ENCODE measurements at regions not wholly inside any gene's neighbourhood (a gene's known extent, or its start where the extent isn't known, plus 50 kb on each side); places are given as distances from the start of the nearest gene placed in this dataset.

- Histone ChIP-seq H3K27ac (ENCODE audit: low read depth, low read length) (no peak overlapping the region), H3K27me3 (ENCODE audit: insufficient read depth, low read length) (no peaks in the 10 kb centered on the region)
These were observed 124.4 kb downstream of the FBXO15 start for GRCh38 chr18:74023220-74023619.

DNA sequence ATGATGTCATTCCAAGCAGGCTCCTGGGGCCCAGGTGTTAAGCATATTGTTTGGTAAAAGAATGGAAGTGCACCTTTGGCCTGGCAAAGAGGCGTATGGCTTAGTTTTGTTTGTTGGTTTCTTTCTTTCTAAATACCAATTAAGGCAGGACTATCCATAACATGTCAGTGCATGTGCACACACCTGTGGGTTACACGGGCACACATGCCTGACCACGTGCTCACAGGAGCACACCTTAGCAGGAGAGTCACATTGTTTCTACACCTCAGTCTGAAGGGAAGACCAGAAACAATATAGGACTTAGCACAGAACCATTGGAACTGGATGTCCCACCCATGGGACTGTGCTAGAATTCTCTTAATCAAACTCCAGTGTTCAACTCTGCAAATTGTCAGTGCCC is 127.8 kb downstream of the FBXO15 start:
- DNase-seq (ENCODE audit: insufficient read length, low spot score, missing footprints) = no peak
- Histone ChIP-seq H3K36me3 (ENCODE audit: insufficient read depth, low read length) (no peaks in the 10 kb centered on the region), H3K79me2 (ENCODE audit: insufficient read depth, low read length) (no peaks in the 10 kb centered on the region), H3K4me1 (ENCODE audit: insufficient read depth, low read length) (no peaks in the 10 kb centered on the region), H3K27me3 (ENCODE audit: insufficient read depth, low read length) (no peaks in the 10 kb centered on the region), H3K4me3 (ENCODE audit: insufficient read depth, low read length) (no peak overlapping the region), H3K4me2 (ENCODE audit: insufficient read depth, low read length) (no peak overlapping the region), H4K20me1 (ENCODE audit: insufficient read depth, low read length) (no peaks in the 10 kb centered on the region), H3K9me3 (ENCODE audit: low read depth, low read length) (no peaks in the 10 kb centered on the region), H3K27ac (ENCODE audit: low read depth, low read length) (no peak overlapping the region), H2AFZ (ENCODE audit: low read length) (no peak overlapping the region)
- TF ChIP-seq, protein P1, sequence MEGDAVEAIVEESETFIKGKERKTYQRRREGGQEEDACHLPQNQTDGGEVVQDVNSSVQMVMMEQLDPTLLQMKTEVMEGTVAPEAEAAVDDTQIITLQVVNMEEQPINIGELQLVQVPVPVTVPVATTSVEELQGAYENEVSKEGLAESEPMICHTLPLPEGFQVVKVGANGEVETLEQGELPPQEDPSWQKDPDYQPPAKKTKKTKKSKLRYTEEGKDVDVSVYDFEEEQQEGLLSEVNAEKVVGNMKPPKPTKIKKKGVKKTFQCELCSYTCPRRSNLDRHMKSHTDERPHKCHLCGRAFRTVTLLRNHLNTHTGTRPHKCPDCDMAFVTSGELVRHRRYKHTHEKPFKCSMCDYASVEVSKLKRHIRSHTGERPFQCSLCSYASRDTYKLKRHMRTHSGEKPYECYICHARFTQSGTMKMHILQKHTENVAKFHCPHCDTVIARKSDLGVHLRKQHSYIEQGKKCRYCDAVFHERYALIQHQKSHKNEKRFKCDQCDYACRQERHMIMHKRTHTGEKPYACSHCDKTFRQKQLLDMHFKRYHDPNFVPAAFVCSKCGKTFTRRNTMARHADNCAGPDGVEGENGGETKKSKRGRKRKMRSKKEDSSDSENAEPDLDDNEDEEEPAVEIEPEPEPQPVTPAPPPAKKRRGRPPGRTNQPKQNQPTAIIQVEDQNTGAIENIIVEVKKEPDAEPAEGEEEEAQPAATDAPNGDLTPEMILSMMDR (IDR thresholded peaks at IDR 0.05; ENCODE audit: extremely low read depth, low read depth, low read length) = no peak

More at GRCh38 chr18:74023220-74023619, 124.4 kb downstream of the FBXO15 start:
- H3K9me3 ChIP-seq (ENCODE audit: low read depth, low read length) = no peaks in the 10 kb centered on the region
- no peak overlapping the region for H3K4me3 ChIP-seq (ENCODE audit: insufficient read depth, low read length)
- DNase-seq (ENCODE audit: insufficient read length, low spot score, missing footprints) = no peak
- H3K4me2 ChIP-seq (ENCODE audit: insufficient read depth, low read length) = no peak overlapping the region
- H3K79me2 ChIP-seq (ENCODE audit: insufficient read depth, low read length) = no peaks in the 10 kb centered on the region
- H2AFZ ChIP-seq (ENCODE audit: low read length) = no peak overlapping the region
- no peaks in the 10 kb centered on the region for H3K36me3 ChIP-seq (ENCODE audit: insufficient read depth, low read length)
- H3K4me1 ChIP-seq (ENCODE audit: insufficient read depth, low read length) = no peaks in the 10 kb centered on the region
- TF ChIP-seq, protein P1 (IDR thresholded peaks at IDR 0.05; ENCODE audit: extremely low read depth, low read depth, low read length) = no peak
- H4K20me1 ChIP-seq (ENCODE audit: insufficient read depth, low read length) = no peaks in the 10 kb centered on the region

DNA sequence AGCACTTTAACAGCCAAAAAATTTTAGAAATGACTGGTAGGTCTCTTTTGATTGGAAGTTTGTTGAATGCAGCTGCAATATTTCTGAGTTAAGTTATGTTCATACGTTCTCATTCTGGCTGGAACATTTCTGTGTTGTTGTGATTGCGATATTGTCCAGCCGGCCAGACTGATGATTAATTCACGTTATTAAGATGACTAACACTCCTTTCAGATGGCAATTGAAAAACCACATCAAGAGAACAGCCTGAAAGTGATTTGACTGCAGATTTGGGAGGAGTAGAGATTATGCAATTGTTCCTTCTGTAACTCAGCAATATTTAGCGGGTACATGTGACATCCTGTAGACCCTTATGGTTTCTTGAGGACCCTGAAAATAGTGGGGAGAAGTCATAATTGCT is 133.7 kb downstream of the FBXO15 start:
- TF ChIP-seq, protein P1 (IDR thresholded peaks at IDR 0.05; ENCODE audit: extremely low read depth, low read depth, low read length) = no peak
- Histone ChIP-seq H3K79me2 (ENCODE audit: insufficient read depth, low read length) (no peaks in the 10 kb centered on the region), H3K9me3 (ENCODE audit: low read depth, low read length) (no peaks in the 10 kb centered on the region), H3K27me3 (ENCODE audit: insufficient read depth, low read length) (no peaks in the 10 kb centered on the region), H3K4me3 (ENCODE audit: insufficient read depth, low read length) (no peak overlapping the region), H4K20me1 (ENCODE audit: insufficient read depth, low read length) (no peaks in the 10 kb centered on the region), H2AFZ (ENCODE audit: low read length) (no peak overlapping the region), H3K36me3 (ENCODE audit: insufficient read depth, low read length) (no peaks in the 10 kb centered on the region), H3K27ac (ENCODE audit: low read depth, low read length) (no peak overlapping the region), H3K4me2 (ENCODE audit: insufficient read depth, low read length) (no peak overlapping the region), H3K4me1 (ENCODE audit: insufficient read depth, low read length) (no peaks in the 10 kb centered on the region)
- DNase-seq (ENCODE audit: insufficient read length, low spot score, missing footprints) = no peak

DNA sequence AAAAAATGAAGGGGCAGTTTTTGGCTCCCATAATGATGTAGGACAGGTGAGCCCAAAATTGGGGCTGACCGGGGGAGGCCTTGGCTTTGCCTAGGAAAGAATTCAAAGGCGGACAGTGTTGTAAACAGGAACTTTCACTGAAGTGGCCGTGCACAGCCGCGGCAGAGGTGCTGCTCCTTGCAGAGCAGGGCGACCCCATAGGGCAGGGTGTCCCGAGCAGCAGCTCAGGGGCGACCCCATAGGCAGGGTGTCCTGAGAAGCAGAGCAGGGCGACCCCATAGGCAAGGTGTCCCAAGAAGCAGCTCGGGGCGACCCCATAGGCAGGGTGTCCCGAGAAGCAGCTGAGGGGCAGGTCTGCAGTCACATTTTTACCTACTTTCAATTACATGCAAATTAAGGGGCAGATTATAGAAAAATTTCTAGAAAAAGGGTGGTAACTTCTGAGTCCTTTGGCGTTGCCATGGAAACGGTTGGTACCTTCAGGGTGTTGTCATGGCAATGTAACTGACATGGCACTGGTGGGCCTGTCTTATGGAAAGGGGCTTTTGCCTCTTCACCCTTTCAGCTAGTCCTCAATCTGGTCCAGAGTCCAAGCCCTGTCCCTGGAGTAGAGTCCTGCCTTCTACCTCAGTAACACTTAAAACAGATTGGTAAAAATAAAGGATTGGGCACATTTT is 134.5 kb downstream of the FBXO15 start:
- Histone ChIP-seq H3K4me2 (ENCODE audit: insufficient read depth, low read length) (no peak overlapping the region), H3K4me3 (ENCODE audit: insufficient read depth, low read length) (no peak overlapping the region), H3K27ac (ENCODE audit: low read depth, low read length) (no peak overlapping the region), H3K4me1 (ENCODE audit: insufficient read depth, low read length) (no peaks in the 10 kb centered on the region), H2AFZ (ENCODE audit: low read length) (no peak overlapping the region), H3K9me3 (ENCODE audit: low read depth, low read length) (no peaks in the 10 kb centered on the region), H3K27me3 (ENCODE audit: insufficient read depth, low read length) (no peaks in the 10 kb centered on the region), H4K20me1 (ENCODE audit: insufficient read depth, low read length) (no peaks in the 10 kb centered on the region), H3K79me2 (ENCODE audit: insufficient read depth, low read length) (no peaks in the 10 kb centered on the region), H3K36me3 (ENCODE audit: insufficient read depth, low read length) (no peaks in the 10 kb centered on the region)
- TF ChIP-seq, protein P1 (IDR thresholded peaks at IDR 0.05; ENCODE audit: extremely low read depth, low read depth, low read length) = no peak
- DNase-seq (ENCODE audit: insufficient read length, low spot score, missing footprints) = no peak

All from osteoblast (primary cell).